GM19324 (cell line): ENCODE measurements at regions not wholly inside any gene's neighbourhood (a gene's known extent, or its start where the extent isn't known, plus 50 kb on each side); places are given as distances from the start of the nearest gene placed in this dataset.

Experiments
- ATAC-seq: cut with Tn5 transposase; IDR thresholded peaks from one replicate; pipeline ENCODE4 v1.9.1; 2021; ENCODE audit warnings: mild to moderate bottlenecking, moderate library complexity; ENCODE audit not compliant: unreplicated experiment, low FRiP score

DNA sequence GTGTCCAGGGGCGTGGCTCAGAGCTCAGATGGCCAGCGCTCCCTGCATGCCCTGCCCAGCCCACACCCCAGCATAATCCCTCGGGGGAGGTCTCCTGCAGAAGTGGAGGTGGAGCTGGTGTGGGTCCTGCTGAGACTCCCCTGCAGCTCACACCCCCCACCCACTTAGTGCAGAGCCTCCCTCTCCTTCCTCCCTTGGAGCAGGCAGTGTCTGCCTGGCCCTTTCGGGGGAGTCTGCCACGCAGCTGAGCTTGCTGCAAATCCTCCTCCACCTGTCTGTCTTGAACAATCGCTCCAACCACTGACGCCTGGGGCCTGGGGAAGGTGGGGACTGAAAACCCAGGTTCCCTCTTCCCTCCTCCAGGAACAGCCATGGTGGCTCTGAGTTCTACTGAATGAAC lies 219.7 kb upstream of the PPP2R2D start:
- no peak for ATAC-seq

DNA sequence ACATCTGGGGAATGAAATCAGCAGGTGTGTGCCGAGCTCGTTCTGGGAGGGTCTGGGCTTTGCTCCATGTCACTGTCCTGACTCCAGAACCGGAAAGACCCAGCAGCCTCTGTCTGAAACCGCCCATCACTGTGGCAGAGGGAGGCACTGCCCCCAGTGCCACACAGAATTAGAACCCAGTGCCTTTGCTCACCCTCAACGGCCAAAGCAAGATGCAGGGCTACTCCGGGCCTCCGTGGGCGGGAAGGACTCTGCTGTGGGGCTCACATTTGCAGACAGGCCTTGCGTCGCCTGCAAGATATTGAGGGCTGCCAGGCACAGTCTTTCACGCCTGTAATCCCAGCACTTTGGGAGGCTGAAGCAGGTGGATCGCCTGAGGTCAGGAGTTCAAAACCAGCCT lies 219.2 kb upstream of the PPP2R2D start:
- no peak for ATAC-seq

DNA sequence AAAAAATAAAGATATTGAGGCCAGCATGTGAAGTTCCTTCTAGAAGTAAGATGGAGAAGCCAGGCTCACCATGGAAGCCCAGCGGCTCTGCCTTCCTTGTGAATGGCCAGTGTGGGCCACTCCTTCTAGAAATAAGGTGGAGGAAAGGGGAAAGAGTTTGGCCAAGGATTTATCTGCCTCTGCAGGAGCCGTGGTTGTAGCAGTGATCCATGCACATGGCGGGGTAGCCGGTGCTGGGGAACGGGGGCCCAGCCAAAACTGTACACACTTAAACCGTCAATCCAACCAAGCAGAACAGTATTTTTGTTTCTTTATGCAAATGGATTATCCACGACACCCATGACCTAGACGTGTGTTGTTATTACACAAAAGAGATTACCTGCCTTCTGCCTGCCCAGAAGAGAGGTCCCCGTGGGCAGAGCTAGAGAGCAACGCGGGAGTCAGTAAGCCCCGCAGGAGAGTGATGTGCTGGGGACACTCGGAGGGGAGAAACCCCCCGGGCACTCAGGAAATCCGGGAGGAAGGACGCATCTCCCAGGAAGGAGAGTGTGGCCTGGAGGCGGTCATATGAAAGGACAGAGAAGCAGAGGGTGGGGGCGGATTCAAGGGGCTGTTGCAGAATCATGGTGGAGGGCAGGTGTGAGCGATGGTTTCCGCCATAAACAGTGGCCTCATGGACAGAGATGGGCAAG lies 218.4 kb upstream of the PPP2R2D start:
- ATAC-seq = no peak

DNA sequence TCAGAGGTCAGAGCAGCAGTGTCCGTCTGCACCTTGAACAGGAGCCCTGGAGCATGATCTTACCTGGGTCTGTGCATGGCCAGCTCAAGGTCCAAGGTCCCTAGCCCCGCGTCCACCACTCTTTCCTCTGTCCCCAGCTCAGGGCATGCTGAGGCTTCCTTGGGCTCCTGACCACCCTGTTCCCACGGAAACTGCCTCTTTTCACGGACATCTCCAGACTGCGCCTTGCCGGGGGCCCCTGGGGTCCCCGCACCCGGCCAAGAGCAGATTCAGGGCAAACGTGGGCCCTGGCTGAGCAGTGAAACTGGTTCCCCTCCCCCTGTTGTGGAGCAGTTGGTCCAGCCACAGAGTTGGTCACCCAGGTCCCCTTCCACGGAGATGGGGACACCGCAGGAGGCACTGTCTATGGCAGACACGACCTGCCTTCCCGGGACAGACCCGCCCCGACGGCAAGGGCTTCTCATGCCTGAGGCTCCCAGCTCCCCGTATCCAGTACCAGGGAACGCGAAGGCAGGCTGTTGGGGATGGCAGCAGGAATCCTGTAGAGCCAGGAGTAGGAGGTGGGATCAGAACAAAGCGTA lies 217.4 kb upstream of the PPP2R2D start:
- no peak for ATAC-seq

DNA sequence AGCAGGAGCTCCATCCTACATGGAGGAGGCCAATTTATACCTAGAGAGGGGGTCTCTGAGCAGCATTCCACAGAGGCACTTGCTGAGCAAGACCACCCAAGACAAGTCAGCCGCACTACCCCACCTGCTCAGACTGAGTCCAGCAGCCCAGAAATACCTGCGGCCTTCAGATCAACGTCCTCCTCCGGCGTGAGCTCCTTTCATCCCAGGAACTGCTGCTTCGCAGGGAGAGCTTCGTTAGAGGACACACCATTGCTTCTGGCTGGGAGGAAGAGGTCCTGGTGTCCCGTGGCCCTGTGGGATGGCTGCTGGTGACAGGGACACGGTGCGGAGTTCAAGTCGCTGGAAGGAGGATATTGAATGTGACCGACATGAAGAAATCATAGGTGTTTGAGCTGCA lies 216.9 kb upstream of the PPP2R2D start:
- ATAC-seq = no peak

DNA sequence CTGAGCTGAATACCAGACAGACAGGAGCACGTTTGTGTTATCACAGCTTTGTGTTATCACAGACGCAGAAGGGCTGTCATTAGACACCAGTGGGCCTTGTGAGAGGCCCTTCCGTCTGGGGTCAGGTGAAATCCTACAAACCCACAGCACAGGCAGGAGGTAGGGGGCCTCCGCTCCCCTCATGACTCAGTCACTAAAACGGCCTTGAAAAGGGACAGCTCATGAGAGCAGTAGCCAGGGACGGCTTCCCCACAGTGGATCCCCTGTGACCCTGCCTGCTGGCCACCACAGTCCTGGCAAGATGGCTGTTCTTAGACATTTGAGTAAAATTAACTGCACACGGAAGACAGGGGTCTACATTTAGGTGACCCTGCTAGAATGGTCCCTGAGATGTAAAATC lies 215.8 kb upstream of the PPP2R2D start:
- no peak for ATAC-seq

DNA sequence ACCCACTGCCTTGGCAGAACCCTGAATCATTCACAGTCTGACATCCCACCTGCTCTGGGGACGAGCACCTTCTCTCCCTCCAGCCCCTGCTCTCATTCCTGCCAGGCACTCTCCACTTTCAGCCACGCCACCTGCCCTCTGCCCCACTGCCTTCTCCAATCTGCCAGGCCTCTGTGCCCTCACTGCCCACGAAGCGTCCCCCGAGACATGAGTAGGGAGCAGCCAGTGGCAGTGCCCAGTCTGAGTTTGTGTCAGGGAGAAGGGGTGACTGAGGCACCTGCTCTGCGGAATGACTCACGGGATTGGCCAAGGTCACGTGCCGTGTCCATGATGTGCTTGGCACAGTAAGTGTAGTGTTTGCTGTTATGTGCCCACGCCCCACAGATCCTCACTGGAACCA lies 215.2 kb upstream of the PPP2R2D start:
- no peak for ATAC-seq

DNA sequence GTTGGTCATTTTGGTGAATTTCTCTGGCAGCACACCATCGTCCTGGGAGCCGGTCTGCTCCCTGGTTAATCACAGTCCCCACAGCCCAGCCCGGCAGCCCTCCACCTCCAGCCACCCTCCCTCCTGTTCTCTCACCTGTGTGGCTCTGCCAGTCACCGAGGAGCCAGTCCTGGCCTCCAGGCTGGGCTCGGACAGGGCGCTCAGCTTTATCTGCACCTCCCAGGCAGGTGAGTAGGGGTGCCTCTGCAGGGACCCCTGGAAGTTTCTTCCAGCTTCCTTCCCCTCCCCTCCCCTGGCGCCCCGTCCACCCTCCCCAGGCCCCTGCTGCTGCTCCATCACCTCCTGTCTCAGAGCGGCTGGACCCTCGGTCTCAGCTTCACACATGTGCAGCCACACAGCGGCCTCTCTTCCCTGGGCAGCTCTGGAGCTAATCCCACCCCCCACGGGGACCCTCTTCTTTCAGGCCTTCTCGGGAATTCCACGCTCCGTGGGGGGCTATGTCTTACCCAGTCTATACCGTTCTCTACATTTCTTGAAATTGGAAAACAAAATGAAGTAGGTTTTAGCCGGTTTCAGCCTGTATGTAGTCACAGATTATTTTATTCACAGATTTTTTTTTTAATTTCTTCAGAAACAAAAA lies 213.9 kb upstream of the PPP2R2D start:
- ATAC-seq = no peak

DNA sequence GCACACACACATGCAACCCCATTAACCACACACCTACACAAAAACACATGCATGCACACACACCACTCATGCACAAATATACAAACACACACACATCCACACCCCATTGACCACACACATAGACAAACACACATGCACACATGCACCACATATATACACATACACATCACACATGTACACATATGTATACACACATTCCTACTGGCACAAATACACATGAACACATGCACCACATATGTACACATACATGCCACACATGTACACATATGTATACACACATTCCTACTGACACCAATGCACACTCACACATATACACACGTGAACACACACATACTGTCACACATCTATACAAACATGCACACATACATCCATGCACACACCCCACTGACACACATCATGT lies 212.5 kb upstream of the PPP2R2D start:
- ATAC-seq = no peak

DNA sequence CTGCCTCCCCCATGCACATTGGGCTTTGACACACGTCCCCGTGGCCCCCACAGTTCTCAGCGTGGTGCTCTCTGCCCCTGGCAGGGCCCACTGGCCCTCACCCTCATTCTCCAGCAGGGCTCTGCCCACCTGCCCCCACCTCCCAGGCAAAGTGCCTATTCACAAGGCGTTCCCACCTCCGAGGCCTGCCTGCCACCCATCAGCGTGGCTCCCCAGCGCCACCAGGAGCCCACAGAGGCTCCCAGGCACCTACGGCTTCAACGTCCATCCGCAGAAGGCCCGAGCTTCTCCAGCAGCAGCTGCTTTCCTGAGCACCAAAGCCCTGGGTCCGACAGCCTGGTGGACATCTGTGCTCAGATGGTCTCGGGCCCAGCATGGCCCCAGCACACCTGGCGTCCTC lies 211.8 kb upstream of the PPP2R2D start:
- ATAC-seq = no peak

DNA sequence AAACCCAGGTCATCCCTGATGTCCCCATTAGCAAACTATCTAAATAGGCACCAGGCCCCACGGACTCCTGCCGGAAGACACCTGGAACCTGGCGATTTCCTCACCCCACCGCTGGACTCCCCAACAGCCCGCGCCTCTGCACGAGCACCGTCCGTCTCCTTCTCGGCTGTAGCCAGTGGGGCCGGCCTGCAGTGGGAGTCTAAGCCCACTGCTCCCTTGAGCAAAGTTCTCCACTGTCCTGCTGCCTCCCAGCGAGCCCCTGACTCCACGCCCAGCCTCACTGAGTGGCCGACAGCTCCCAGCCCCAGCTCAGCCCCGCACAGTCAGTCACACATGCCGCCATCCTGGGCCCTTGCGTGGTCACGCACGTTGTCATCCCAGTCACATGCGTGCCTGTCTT lies 211.3 kb upstream of the PPP2R2D start:
- ATAC-seq = no peak

DNA sequence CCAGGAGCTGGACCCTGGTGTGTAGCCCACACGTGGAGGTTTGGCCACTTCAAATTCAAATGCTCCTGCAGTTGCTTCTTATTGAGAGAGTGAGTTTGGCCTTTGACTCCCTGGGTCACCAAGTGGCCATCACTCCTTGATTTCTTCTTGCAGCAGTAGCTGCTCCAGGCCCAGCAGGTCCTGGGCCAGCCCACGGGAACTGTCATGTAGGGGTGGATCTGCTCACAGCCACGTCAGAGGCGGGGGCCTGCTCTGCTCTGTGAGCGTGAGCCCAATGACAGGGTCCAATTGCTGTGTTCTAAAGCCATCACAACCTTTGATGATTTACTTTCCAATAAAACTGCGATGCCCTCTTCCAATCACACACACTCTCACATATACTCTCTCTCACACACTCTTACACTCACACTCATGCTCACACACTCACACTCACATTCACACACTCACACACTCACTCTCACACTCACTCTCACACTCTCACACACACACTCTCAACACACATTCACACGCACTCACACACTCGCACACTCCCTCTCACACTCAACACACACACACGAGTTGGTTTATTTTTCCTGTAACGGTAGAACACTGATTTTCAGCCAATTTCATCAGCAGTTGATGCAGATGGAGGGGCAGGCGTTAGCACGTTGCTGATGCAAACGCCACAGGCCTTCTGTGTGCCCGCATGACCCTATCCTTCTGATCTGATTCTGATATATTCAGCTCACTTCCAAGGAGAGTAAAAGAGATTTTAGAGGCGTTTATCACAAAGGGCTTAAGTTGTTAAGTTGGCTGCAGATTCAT lies 210.7 kb upstream of the PPP2R2D start:
- no peak for ATAC-seq

DNA sequence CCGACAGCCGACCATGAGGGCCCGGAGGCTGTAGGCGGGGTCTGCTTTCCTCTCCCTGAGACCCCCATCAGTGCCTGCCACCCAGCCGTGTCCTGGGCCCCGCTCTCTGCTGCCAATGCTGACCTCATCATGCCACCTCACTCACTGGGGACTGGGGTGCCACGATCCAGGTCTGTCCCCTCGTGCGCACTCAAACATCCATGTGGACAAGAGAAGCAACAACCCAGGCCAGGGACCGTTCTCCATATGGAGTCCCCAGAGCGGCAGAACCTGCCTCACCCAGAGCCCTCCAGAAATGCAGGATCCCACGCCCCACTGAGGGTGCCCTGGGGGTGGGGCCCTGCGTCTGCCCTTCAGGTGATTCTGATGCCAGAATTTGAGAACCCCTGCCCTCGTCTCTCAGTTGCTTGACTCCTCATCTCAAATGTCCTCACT lies 210.0 kb upstream of the PPP2R2D start:
- ATAC-seq = no peak

DNA sequence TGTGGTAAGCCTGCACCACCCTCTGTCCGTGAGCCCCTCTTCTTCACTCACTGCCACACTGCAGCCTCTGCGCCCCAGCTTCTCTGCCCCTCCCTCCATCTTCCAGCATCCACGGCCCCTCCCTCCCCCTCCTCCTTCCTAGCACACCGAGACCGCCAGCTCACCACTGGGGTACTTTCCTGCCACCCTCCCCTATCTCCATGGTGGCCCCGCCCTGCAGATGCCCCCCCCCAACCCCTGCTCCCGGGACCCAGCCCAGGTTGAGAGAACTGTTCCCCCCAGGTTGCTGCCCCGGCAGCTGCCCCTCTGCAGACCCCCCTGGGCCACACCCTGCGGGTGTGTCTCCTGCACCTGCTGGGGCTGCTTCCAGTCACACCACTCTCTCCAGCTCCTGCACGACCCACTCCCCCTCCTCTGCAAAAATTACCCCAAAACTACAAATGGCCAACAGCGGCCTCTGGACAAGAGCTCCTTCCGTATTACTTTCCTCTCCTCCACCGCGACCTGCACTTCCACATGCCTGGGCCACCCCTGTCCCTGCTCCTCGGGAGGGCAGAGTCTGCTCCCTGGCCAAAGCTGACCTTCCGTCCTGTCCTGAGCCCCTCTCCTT lies 209.2 kb upstream of the PPP2R2D start:
- ATAC-seq = no peak

DNA sequence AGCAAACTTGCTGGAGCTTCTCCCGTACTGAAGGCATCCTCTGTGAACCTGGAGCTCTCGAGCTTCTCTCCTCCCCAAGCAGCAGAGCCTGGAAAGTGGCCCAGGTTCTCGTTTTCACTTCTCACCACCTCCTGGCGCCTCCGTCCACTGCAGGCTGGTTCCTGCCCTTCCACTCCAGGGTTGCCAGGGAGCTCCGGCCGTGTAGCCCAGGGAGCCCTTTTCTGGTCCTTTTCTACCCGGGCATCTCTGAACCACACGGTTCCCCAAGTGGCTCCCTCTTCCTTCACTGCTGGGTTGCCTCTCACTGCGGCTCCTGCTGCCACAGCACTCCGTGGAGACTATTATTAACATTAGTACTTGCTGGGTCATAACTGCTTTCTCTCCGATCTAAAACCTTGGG lies 208.6 kb upstream of the PPP2R2D start:
- ATAC-seq = no peak

DNA sequence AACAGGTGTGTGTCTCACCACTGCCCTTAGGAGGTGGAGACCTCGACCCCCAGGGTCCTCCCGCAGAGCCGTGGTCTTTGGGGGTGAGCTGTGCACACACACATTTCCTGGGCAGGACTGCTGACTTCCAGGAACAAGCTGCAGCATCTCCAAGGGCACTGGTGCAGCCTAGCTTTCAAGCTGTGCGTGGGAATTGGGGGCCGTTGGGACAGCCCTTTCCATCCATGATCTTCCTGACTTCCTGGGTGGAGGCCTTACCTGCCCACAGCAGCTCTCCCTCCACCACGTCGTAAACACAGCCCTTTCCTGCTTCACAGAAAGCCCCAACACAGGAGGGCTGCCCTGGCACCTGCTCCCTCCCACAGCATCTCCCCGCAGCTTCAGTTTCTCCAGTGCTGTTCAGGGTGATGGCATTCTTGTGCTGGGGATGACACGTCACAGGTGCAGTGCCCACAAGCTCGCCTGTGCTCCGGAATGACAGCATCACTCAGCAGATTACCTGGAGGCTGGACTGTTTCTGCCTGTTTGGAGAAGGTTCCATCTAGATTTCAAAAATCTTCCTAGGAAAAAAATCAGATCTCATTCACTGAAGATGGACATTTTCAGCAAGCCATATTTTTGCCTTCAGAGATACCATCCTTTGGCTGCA lies 208.0 kb upstream of the PPP2R2D start:
- no peak for ATAC-seq

DNA sequence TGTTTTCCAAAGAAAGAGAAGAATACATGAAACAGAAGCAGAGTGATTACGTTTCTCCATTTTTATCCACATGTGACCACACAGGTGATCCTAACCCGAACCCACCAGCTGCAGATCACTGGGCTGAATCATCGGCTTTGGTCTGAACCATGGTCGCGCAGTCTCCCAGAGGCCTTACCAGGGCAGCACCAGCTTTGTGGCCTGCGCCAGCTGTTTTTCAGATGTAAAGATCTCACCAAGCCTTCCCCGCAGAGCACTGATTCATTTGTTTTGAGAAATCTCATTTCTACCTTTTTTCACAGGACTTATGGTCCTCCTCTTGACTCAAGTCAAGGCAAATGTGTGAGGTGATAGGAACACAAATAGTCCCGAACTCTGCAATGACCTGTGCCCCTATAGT lies 207.0 kb upstream of the PPP2R2D start:
- no peak for ATAC-seq

DNA sequence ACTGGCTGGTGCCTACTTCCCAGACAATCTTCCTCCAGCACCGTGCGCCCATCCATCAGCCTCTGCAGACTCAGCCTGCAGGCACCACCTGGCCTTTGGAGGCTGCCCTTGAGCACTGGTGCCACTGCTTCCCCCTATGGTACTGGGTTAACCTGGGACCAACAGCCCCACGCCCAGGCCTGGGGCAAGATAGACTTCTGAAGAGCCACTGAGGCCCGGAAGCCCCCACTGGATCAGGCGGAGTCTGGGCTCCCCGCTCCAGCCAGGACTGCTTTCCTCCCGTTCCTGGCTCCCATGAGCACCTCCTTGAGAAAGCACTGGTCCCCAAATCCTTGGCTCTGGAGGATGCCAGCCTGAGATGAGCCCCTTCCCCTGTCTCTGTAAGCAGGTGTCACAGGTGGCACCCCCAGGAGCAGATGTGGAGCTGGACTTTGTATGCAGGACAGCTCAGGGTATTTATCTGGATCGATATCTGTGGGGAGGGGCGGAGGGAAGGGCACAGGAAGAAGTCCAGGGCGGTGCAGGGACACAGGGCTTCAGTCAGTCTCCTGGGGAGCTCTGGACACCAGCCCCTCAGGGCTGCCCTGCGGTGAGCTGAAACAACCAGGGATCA lies 206.5 kb upstream of the PPP2R2D start:
- ATAC-seq = no peak

DNA sequence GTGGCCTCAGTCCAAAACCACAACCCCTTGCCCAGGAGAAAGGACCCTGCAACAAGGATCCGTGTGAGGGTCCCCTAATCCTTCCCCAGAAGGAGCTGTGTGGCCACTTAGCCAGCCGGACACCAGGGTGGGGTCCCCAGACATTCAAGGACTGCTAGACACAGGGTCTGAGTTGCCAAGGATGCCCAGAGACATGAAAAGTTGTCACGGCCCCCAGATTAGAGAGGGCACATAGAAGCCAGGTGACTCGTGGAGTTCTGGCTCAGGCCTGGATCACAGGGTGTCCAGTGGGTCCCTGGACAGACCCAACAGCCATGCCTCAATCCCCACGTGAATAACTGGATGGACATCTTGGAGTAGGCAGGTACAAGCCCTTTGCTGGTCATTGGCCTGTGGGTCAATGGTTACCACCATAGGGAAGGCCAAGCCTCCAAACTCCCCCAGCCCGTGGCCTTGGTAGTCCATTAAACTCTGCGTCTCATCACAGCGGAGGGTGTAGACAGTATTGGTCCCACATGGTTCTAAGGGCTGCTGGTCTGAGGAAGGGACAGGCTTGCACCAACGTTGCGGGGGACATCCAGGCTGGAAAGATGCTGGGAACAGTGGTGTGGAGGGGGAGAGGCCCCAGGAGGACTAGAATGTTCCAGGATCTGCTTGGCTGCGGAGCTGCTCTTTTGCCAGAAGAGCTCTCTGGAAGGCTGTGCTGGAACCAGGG lies 205.9 kb upstream of the PPP2R2D start:
- ATAC-seq = no peak
